Activated T-helper 9 cell treated with anti-CD3 and anti-CD28 coated beads, Interleukin-2, amount 50 U/mL, for 16 hours (primary cell): ENCODE measurements at regions not wholly inside any gene's neighbourhood (a gene's known extent, or its start where the extent isn't known, plus 50 kb on each side); places are given as distances from the start of the nearest gene placed in this dataset.
"Not testable (repeated sequence)": the region's sequence is repeated elsewhere in the genome, so short reads cannot be mapped to it uniquely, and the experiment has no call there.

ENCODE experiments used
- DNase-seq: peaks from one replicate; pipeline ENCODE4 v3.0.0-alpha.2; 2020; ENCODE audit warnings: low read depth

DNA sequence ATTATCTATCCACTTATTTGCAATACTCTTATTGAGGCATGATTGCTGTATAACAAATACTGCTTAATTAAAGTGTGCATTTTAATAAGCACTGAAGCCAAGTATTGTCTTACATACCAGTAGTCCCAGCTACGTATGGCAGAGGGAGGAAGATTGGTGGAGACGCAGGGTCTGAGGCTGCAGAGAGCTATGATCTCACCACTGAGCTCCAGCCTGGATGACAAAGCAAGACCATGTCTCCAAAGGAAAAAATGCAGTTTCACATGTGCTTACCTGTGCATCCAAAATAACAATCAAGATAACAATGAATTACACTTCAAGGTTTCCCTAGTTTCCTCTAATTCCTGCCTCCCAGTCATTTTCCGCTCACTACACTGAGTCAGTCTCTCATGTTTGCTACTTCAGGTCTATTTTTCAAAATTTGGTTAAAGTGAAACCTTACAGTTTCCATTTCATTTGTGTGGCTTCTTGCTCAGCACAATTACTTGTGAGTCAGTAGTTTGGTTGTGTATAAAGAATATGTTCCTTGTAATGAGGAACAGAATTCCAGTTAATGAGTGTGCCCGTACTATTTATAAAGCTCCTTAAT, 1250.1 kb downstream of the TMEM121 start:
- no peak for DNase-seq

DNA sequence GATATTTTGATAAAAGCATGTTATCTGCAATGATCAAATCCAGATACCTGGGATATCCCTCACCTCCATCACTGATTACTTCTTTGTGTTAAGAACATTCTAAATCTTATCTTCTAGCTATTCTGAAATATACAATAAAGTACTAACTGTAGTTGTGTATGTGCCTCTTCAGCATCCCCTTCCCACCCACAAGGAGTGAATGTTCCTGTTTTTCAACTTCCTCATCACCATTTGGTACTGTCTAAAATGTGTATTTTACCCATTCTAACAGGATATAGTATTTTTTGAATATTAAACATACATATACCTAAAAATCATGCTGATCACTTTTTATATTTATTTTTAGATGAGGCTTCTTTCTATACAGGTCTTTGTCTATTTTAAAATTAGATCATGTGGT, 1252.6 kb downstream of the TMEM121 start:
- DNase-seq, result no peak

DNA sequence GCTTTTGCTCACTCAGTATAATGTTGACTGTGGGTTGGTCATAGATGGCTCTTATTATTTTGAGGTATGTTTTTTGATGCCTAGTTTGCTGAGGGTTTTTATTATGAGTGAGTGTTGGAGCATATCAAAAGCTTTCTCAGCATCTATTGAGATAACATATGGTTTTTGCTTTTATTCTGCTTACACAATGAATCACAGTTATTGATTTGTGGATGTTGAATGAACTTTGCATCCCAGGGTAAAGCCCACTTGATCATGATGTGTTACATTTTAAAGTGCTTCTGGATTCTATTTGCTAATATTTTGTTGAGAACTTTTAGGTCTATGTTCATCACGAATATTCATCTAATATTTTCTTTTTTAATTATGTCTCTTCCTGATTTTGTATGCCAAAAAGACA, 1260.3 kb downstream of the TMEM121 start:
- DNase-seq, result no peak

DNA sequence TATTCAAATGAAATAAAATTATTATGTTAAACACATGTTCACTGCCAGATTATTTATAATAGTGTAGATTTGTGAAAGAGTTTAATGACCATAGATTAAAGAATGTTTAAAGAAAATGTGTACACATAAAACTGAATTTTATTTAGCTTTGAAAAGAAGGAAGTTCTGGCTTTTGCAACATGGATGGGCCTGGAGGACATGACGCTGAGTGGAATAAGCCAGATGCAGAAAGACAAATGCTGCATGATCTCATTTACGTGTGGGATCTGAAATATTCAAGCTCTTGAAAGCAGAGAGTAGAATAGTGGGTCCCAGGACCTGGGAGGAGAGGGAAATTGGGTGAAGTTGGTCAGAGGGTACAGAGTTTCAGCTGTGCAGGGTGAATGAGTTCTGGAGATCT, 1261.2 kb downstream of the TMEM121 start:
- no peak for DNase-seq

DNA sequence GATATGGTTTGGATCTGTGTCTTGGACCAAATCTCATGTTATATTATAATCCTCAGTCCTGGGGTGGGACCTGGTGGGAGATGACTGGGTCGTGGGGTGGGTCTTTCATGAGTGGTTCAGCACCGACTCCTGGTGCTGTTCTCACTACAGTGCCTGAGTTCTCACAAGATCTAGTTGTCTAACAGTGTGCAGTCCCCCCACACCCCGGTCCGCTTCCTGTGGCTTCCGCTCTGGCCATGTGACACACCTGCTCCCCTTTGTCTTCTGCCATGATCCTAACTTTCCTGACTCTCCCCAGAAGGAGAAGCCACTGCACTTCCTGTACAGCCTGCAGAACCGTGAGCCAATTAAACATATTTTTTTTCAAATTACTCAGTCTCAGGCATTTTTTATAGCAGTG, 1262.2 kb downstream of the TMEM121 start:
- no peak for DNase-seq

DNA sequence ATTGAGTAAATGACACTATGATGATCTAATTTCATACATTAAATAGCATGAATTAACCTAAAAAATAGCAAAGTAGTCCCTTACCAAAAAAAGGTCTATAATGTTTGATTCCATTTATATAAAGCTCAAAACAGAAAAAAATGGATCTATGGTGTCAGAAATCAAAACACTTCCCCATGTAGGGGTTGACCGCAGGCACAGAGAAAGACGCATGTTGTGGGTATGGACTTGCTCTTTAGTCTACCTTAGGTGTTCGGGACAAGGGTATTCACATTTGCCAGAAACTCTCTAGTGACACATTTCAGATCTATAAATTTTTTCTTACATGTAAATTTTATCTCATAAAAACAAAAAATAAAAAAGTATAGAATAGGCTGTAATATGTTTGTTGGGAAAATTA, 1262.9 kb downstream of the TMEM121 start:
- no peak for DNase-seq

DNA sequence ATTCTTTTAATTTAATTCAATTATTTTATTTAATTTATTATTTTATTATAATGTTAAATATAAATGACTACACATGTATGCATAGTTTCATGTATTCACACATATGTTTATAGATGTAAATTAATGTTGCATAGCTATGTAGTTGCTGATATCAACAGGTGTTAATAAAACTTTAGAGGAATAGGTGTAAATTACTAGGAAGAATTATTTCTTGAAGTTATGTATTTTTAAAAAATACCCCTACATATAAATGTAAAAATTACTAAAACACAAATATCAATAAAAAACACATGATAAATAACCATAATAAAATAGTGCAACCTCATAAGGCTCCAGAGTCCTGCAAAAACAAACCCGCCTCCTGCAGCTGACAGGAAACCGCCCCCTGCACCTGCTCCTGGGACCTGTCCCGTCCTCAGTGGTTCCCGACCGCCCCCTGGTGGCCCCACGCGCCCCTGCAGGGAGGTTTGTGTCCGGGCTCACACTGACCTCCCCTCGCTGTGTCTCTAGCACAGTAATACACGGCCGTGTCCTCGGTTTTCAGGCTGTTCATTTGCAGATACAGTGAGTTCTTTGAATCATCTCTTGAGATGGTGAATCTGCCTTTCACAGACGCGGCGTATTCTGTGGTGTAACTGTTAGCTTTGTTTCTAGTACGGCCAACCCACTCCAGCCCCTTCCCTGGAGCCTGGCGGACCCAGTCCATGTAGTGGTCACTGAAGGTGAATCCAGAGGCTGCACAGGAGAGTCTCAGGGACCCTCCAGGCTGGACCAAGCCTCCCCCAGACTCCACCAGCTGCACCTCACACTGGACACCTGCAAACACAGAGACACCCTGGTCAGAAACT, 1264.0 kb downstream of the TMEM121 start:
- peak; percentile 65 for DNase-seq

DNA sequence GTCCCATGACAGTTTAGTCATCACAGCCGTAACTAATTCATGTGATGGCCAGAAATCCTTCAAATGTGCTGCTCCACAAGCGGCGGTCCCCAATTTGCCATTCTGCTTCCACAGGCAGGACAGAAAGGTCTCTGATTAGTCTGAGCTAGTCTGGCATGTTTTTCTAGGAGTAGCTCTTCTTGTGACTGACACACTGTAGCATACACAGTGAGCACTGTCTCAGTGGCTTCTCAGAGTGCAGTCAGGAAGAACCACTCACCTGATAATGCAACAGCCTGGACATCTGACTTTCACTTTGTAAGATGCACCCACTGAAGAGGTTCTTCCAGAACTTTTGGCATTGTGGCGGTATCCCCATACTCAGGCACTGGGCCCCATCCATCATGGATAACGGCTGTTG, 1266.2 kb downstream of the TMEM121 start:
- no peak for DNase-seq

DNA sequence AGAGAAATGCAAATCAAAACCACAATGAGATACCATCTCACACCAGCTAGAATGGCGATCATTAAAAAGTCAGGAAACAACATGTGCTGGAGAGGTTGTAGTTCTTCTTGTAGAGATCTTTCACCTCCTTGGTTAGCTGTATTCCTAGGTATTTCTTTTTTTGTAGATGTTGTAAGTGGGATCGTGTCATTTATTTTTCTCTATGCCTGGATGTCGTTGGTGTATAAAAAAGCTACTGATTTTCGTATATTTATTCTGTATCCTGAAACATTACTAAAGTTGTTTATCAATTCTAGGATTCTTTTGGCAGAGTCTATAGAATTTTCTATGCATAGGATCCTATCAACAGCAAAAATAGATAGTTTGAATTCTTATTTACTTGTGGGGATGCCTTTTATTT, 1271.8 kb downstream of the TMEM121 start:
- not testable (repeated sequence) for DNase-seq

DNA sequence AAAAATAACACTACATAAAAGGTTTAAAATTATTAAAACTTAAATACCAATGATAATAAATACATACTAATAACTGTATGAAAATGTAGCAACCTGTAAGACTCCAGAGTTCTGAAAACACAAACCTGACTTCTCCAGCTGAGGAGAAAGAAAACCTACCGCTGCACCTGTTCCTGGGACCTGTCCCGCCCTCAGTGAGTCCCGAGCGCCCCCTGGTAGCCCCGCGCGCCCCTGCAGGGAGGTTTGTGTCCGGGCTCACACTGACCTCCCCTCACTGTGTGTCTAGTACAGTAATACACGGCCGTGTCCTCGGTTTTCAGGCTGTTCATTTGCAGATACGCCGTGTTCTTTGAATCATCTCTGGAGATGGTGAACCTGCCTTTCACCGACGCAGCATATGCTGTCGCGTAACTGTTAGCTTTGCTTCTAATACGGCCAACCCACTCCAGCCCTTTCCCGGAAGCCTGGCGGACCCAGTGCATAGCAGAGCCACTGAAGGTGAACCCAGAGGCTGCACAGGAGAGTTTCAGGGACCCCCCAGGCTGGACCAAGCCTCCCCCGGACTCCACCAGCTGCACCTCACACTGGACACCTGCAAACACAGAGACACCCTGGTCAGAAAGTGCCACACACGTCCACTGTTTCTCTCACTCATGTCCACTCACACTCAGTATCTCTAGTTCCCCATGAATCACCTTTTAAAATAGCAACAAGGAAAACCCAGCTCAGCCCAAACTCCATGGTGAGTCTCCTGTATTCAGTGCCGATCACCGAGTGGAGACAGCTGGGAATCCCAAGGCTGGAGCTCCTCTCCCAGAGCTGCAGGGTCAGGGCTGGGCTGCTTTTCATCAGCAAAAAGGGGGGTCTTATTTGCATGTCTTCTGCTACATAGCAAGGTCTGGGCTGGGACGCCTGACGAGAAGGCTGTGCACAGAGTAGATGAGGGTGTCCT, 1276.3 kb downstream of the TMEM121 start:
- no peak for DNase-seq

DNA sequence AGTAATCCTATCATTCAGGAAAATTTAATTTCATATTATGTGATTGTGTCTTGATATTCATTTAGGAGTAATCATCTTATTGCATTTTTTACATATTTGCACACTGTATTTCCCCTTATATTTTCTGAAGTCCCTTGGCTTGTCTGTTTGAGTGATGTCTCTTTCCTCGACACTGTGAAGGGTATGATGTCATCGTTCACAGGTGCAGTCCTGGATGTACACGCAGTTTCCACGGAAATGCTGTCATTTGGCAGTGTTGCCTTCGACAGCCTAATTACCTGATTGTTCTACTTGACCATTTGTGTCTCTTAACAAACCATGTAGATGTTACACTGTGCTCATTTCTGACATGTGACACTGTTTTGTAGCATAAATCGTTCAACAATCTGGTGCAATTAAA, 1277.0 kb downstream of the TMEM121 start:
- no peak for DNase-seq

DNA sequence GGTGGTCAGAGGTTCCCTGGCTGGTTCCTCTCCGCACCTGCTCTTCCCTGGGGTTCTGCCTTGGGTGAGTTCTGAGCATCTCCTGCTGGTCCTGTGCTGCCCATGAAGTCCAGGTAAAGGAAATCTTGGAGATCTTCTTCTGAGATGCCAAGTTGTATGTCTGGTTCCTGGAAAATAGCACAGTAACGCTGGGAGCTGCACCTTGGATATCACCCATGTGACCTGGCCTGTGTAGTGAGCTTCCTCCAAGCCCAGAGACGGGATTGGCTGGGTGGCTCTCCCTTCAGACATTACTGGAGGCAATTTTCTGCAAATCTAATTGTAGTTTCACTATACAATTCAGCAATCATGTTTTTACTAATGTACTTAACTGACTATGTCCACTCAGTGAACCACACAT, 1281.1 kb downstream of the TMEM121 start:
- DNase-seq, result no peak

DNA sequence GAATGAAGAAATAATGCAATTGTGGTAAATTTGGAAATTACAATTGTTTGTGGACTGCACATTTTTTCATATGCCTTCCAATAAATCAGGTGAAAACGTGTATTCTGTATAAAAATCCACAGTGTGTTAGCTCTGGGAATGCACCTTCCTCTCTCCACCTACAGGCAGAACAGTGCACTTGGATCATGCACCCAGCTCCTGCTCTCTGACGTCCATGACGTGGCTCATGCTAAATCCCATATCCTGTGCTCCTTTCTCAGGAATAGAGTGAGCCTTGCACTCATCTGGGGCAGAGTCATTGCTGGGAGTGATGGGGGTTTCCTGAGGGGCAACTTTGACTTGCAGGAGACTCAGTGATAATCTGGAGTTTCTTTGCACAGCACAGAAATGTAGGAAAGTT, 1282.1 kb downstream of the TMEM121 start:
- no peak for DNase-seq

DNA sequence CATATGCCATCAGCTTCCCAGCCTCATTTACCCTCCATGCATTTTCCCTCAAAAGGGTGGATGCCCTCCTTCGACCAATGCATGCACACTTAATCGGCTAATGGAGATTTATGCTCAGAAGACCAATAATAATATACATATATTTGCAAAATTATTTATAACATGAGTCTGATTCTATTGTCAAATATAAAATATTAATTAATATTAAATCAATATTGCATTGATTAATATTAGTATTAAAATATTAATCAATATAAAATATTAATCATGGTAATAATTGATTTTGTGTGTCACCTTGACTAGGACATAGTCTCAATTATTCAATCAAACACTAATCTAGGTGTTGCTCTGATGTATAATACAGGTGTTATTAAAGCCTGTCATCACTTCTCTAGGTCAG, 1282.5 kb downstream of the TMEM121 start:
- no peak for DNase-seq

DNA sequence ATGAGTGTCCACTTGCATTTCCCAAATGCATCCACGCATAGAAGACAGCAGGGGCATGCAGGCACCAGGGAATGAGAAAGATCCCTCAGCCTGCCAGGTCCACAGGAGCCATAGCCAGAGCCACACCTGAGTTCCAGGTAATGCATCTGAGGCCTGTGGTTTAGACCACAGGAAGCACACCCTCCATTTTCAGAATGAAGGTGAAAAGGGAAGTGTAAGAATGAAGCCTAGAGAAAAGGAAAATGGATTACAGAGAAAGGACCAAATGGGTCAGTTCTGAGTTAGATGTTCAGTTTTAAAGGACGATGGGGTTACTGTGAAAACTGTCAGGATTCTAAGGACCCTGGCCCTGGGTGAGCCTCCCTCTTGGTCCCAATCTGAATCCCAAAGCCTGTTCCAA, 1283.2 kb downstream of the TMEM121 start:
- DNase-seq, result no peak

DNA sequence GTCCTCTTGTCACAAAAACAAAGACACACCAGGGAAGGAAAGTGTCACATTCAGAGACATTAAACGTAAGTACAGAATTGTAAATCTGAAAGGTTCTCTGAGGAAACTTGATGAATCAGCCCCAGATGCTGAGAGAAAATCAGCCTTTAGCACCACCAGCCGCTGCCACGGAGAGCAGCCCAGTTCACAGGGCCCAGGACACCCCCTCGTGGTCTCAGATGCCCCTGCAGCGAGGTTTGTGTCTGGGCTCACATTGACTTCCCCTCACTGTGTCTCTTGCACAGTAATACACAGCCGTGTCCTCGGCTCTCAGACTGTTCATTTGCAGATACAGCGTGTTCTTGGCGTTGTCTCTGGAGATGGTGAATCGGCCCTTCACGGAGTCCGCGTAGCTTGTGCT, 1283.8 kb downstream of the TMEM121 start:
- not testable (repeated sequence) for DNase-seq

DNA sequence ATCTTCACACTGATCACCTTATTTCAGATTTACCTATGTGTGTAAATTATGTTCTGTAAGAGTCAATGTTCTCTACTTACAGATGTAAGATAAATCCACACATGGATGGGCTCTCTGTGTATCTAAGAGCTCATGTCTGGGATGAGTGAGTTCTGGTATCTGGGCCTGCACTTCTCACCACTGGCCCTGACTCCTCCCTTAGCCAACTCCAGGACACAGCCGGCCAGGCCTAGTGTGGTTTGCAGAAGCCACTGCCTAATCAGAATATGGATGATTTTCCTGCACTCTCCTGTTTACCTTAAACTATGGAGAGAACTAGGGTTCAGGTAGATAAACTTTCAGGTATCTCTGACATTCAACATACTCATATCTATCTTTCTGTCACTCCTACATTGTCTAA, 1284.8 kb downstream of the TMEM121 start:
- DNase-seq, result no peak

DNA sequence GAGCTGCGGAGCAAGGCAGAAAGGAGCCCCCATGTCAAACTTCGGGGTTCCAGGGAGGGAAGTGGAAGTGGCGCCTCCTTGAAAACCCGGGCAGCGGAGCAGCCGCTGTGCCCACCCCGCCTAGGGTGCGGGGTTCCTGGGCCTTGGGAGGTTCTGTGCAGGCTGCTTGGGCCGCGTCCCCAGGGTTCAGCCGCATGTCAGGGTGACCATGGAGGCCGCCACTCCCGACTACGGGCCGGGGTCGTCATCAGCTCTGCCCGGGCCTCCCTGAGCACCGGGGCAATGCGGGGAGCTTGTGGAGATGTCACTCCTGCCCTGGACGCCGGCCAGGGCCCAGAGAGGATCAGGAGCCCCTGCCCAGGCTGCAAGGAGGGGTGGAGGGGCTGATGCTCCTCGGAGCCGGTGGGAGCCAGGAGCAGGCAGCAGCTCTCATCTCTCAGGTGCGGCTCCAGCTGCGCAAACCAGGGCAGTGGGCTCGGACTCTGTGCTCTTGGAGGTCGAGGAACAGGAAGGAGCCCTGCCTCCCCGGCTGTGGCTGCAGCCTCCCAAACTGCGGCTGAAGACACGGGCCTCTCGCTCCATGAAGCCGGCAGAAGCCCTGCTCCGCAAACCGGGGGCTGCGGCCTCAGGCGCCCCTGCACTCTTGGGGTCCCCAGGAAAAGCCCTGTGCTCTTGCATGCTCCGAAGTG, 1286.5 kb downstream of the TMEM121 start:
- no peak for DNase-seq

DNA sequence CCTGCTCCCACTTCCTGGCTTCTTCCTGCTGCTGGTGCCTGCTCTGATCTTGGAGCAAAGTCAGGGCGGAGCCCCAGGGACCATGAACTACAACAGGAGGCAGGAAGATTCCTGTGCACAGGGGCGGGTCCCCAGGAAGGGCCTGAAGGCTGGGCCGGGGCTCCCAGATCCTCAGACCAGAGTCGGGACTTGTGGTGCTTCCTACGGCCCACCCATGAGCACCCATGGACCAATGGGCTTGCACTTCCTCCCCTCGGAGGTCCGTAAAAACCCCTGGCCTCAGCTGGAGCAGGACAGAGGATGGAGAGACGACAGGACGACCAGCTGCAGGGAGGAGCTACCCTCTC, 1287.1 kb downstream of the TMEM121 start:
- no peak for DNase-seq

DNA sequence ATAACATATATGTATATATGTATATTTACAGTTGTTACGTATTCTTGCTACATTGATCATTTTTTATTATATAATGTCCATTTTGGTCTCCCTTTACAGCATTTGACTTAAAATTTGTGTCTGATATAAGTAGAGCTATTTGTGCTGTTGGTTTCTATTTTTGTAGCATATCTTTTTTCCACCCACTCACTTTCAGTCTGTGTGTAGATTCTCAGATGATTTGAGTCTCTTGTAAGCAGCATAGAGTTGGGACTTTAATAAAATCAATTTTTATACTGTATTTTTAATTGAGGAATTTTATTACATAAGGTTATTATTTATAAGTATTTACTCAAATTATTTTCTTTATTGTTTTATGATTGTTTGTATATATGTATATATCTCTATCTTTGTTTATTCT, 1293.7 kb downstream of the TMEM121 start:
- no peak for DNase-seq

DNA sequence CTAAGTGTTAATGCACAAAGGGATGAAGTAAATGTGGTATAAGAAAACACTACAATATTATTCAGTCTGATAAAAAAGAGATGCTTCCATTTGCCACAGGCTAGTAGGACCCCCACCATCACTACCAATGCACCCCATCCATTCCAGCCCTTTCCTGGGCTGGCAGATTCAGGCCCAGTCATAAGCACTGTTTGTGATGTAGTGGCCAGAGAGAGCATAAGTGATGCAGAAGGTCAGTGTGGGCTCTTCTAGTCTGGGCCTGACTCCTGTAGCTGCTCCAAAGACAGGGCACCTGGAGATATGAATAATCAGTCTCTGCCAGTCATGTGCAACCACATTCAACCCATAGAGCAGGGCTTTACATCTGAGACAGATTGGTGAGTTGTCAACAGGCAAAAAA, 1294.7 kb downstream of the TMEM121 start:
- no peak for DNase-seq

DNA sequence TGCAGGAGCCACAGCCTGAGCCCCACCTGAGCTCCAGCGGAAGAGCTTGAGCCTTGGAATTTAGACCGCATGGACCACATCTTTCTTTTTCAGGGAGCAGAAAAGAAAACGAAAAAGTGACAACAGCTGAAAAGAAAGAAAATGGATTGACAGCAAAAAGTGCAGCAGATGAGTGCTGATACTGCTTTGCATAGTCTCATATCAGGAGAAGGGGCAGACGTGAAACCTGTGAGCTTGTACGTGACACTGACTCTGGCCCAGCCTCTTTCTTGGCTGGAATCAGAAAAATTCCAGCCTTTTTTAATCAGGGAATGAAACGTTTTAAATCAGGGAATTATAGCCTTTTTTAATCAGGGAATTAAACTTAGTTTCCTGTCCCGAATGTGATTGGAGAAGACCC, 1296.5 kb downstream of the TMEM121 start:
- DNase-seq, result no peak
